ENCODE measurements at regions not wholly inside any gene's neighbourhood (a gene's known extent, or its start where the extent isn't known, plus 50 kb on each side); places are given as distances from the start of the nearest gene placed in this dataset.
"Not testable (repeated sequence)": the region's sequence is repeated elsewhere in the genome, so short reads cannot be mapped to it uniquely, and the experiment has no call there.

- H3K27ac Mint-ChIP-seq, result no peak overlapping the region
- H3K4me1 Mint-ChIP-seq, result no peaks in the 10 kb centered on the region
- H3K4me3 Mint-ChIP-seq, result no peak overlapping the region
- H3K9me3 Mint-ChIP-seq, result peaks cover 4 to 34% (median 21%) of the 10 kb centered on the region in 6 donors
- H3K27me3 Mint-ChIP-seq (ENCODE audit: low read depth in 3 of 3), result no peaks in the 10 kb centered on the region
- DNase-seq, result no peak
- no peaks in the 10 kb centered on the region for H3K36me3 Mint-ChIP-seq
These were observed 395.4 kb downstream of the ZNF804A start for GRCh38 chr2:184993746-184994145.

- Mint-ChIP-seq H3K27ac (no peak overlapping the region), H3K27me3 (ENCODE audit: low read depth in 3 of 3) (peaks cover 0 to 2% (median 0%) of the 10 kb centered on the region in 3 donors), H3K4me1 (no peaks in the 10 kb centered on the region), H3K9me3 (peaks cover 18 to 68% (median 49%) of the 10 kb centered on the region in 6 donors), H3K36me3 (no peaks in the 10 kb centered on the region), H3K4me3 (no peak overlapping the region)
- DNase-seq, result no peak
These were observed 408.2 kb downstream of the ZNF804A start for GRCh38 chr2:185006481-185006880.

GRCh38 chr2:185012643-185013042 is 414.3 kb downstream of the ZNF804A start:
- Mint-ChIP-seq H3K9me3 (peaks cover 27 to 65% (median 54%) of the 10 kb centered on the region in 6 donors), H3K4me1 (no peaks in the 10 kb centered on the region), H3K27me3 (ENCODE audit: low read depth in 3 of 3) (no peaks in the 10 kb centered on the region), H3K27ac (no peak overlapping the region), H3K4me3 (no peak overlapping the region), H3K36me3 (peaks cover 0 to 5% (median 5%) of the 10 kb centered on the region in 3 donors)
- no peak for DNase-seq

- Mint-ChIP-seq H3K27me3 (ENCODE audit: low read depth in 3 of 3) (no peaks in the 10 kb centered on the region), H3K9me3 (peaks cover 26 to 54% (median 44%) of the 10 kb centered on the region in 6 donors), H3K4me1 (no peaks in the 10 kb centered on the region), H3K27ac (no peak overlapping the region), H3K36me3 (peaks cover 0 to 5% (median 5%) of the 10 kb centered on the region in 3 donors), H3K4me3 (no peak overlapping the region)
- DNase-seq, result no peak
These were observed 415.7 kb downstream of the ZNF804A start for GRCh38 chr2:185014076-185014475.

- H3K9me3 Mint-ChIP-seq, result peaks cover 7 to 49% (median 38%) of the 10 kb centered on the region in 6 donors
- not testable (repeated sequence) for H3K27ac Mint-ChIP-seq; H3K4me1 Mint-ChIP-seq; H3K27me3 Mint-ChIP-seq (ENCODE audit: low read depth in 3 of 3); H3K4me3 Mint-ChIP-seq; H3K36me3 Mint-ChIP-seq; DNase-seq
These were observed 427.6 kb downstream of the ZNF804A start for GRCh38 chr2:185025891-185026290.

- Mint-ChIP-seq H3K4me1 (no peaks in the 10 kb centered on the region), H3K27ac (no peak overlapping the region), H3K36me3 (peaks cover 0 to 3% (median 0%) of the 10 kb centered on the region in 3 donors), H3K4me3 (no peak overlapping the region), H3K9me3 (peaks cover 11 to 50% (median 38%) of the 10 kb centered on the region in 6 donors), H3K27me3 (ENCODE audit: low read depth in 3 of 3) (peaks cover 0 to 3% (median 0%) of the 10 kb centered on the region in 3 donors)
- no peak for DNase-seq
These were observed 437.6 kb downstream of the ZNF804A start for GRCh38 chr2:185035906-185036305.

GRCh38 chr2:185044323-185044874 is 446.1 kb downstream of the ZNF804A start:
- H3K27ac Mint-ChIP-seq, result no peak overlapping the region
- H3K27me3 Mint-ChIP-seq (ENCODE audit: low read depth in 3 of 3), result peaks cover 0 to 3% (median 0%) of the 10 kb centered on the region in 3 donors
- DNase-seq, result no peak
- no peaks in the 10 kb centered on the region for H3K4me1 Mint-ChIP-seq
- H3K9me3 Mint-ChIP-seq, result peaks cover 11 to 66% (median 43%) of the 10 kb centered on the region in 6 donors
- H3K36me3 Mint-ChIP-seq, result peaks cover 0 to 3% (median 3%) of the 10 kb centered on the region in 3 donors
- no peak overlapping the region for H3K4me3 Mint-ChIP-seq

GRCh38 chr2:185050804-185051203 is 452.5 kb downstream of the ZNF804A start:
- Mint-ChIP-seq H3K4me3 (no peak overlapping the region), H3K27ac (no peak overlapping the region), H3K36me3 (peaks cover 0 to 7% (median 0%) of the 10 kb centered on the region in 3 donors), H3K27me3 (ENCODE audit: low read depth in 3 of 3) (no peaks in the 10 kb centered on the region), H3K9me3 (peaks cover 2 to 54% (median 36%) of the 10 kb centered on the region in 6 donors), H3K4me1 (no peaks in the 10 kb centered on the region)
- DNase-seq, result no peak

- no peaks in the 10 kb centered on the region for H3K4me1 Mint-ChIP-seq
- no peaks in the 10 kb centered on the region for H3K36me3 Mint-ChIP-seq
- no peak overlapping the region for H3K4me3 Mint-ChIP-seq
- peaks cover 2 to 28% (median 18%) of the 10 kb centered on the region in 6 donors for H3K9me3 Mint-ChIP-seq
- no peak overlapping the region for H3K27ac Mint-ChIP-seq
- no peak for DNase-seq
- no peaks in the 10 kb centered on the region for H3K27me3 Mint-ChIP-seq (ENCODE audit: low read depth in 3 of 3)
These were observed 465.4 kb downstream of the ZNF804A start for GRCh38 chr2:185063761-185064160.

GRCh38 chr2:185066128-185066527 is 467.8 kb downstream of the ZNF804A start:
- Mint-ChIP-seq H3K27me3 (ENCODE audit: low read depth in 3 of 3) (peaks cover 0 to 3% (median 0%) of the 10 kb centered on the region in 3 donors), H3K4me3 (no peak overlapping the region), H3K9me3 (peaks cover 2 to 34% (median 24%) of the 10 kb centered on the region in 6 donors), H3K36me3 (no peaks in the 10 kb centered on the region), H3K4me1 (no peaks in the 10 kb centered on the region), H3K27ac (no peak overlapping the region)
- DNase-seq, result no peak

- Mint-ChIP-seq H3K27ac (no peak overlapping the region), H3K9me3 (peaks cover 2 to 45% (median 27%) of the 10 kb centered on the region in 6 donors), H3K4me1 (no peaks in the 10 kb centered on the region), H3K36me3 (no peaks in the 10 kb centered on the region), H3K4me3 (no peak overlapping the region), H3K27me3 (ENCODE audit: low read depth in 3 of 3) (peaks cover 0 to 3% (median 0%) of the 10 kb centered on the region in 3 donors)
- DNase-seq, result no peak
These were observed 470.8 kb downstream of the ZNF804A start for GRCh38 chr2:185069107-185069506.

- Mint-ChIP-seq H3K36me3 (no peaks in the 10 kb centered on the region), H3K9me3 (peaks cover 2 to 39% (median 17%) of the 10 kb centered on the region in 6 donors), H3K4me3 (no peak overlapping the region), H3K4me1 (no peaks in the 10 kb centered on the region), H3K27me3 (ENCODE audit: low read depth in 3 of 3) (peaks cover 0 to 3% (median 0%) of the 10 kb centered on the region in 3 donors), H3K27ac (no peak overlapping the region)
- DNase-seq, result no peak
These were observed 475.8 kb downstream of the ZNF804A start for GRCh38 chr2:185074156-185074555.

- Mint-ChIP-seq H3K36me3 (no peaks in the 10 kb centered on the region), H3K4me1 (no peaks in the 10 kb centered on the region), H3K9me3 (peaks cover 1 to 43% (median 18%) of the 10 kb centered on the region in 6 donors), H3K4me3 (no peak overlapping the region), H3K27ac (no peak overlapping the region), H3K27me3 (ENCODE audit: low read depth in 3 of 3) (no peaks in the 10 kb centered on the region)
- DNase-seq, result no peak
These were observed 484.4 kb downstream of the ZNF804A start for GRCh38 chr2:185082749-185083148.

- peaks cover 0 to 4% (median 0%) of the 10 kb centered on the region in 3 donors for H3K36me3 Mint-ChIP-seq
- no peak overlapping the region for H3K27ac Mint-ChIP-seq
- peaks cover 0 to 1% (median 0%) of the 10 kb centered on the region in 3 donors for H3K27me3 Mint-ChIP-seq (ENCODE audit: low read depth in 3 of 3)
- DNase-seq, result no peak
- peaks cover 17 to 63% (median 35%) of the 10 kb centered on the region in 6 donors for H3K9me3 Mint-ChIP-seq
- H3K4me3 Mint-ChIP-seq, result no peak overlapping the region
- no peaks in the 10 kb centered on the region for H3K4me1 Mint-ChIP-seq
These were observed 510.3 kb downstream of the ZNF804A start for GRCh38 chr2:185108588-185108987.

- no peak for DNase-seq
- H3K36me3 Mint-ChIP-seq, result no peaks in the 10 kb centered on the region
- no peak overlapping the region for H3K27ac Mint-ChIP-seq
- no peak overlapping the region for H3K4me3 Mint-ChIP-seq
- H3K4me1 Mint-ChIP-seq, result no peaks in the 10 kb centered on the region
- H3K9me3 Mint-ChIP-seq, result peaks cover 8 to 43% (median 22%) of the 10 kb centered on the region in 6 donors
- H3K27me3 Mint-ChIP-seq (ENCODE audit: low read depth in 3 of 3), result peaks cover 0 to 2% (median 0%) of the 10 kb centered on the region in 3 donors
These were observed 529.1 kb downstream of the ZNF804A start for GRCh38 chr2:185127412-185127811.

Data from immature natural killer cell (primary cell).